ENCODE measurements at regions not wholly inside any gene's neighbourhood (a gene's known extent, or its start where the extent isn't known, plus 50 kb on each side); places are given as distances from the start of the nearest gene placed in this dataset.

DNA sequence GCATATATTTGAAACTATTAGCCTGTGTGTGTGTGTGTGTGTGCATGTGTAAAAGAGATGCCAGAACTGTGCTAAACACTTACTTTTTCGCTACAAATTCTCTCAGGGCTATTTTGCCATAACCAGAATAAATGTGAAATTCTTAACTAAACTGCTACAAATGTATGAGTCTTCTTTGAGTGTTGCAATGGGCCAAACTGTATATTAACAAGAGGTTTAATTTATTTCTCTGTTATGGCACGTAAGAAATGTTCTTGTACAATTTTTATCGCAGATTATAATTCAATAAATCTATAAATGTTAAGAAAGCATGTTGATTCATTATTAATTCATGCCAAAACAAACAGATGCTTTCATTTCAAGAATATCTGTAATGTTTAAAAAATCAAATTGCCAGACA is 454.5 kb upstream of the PCDH7 start:
- no peak overlapping the region for H3K4me3 ChIP-seq (ENCODE audit: low read depth, low read length)
- TF ChIP-seq, protein P1, sequence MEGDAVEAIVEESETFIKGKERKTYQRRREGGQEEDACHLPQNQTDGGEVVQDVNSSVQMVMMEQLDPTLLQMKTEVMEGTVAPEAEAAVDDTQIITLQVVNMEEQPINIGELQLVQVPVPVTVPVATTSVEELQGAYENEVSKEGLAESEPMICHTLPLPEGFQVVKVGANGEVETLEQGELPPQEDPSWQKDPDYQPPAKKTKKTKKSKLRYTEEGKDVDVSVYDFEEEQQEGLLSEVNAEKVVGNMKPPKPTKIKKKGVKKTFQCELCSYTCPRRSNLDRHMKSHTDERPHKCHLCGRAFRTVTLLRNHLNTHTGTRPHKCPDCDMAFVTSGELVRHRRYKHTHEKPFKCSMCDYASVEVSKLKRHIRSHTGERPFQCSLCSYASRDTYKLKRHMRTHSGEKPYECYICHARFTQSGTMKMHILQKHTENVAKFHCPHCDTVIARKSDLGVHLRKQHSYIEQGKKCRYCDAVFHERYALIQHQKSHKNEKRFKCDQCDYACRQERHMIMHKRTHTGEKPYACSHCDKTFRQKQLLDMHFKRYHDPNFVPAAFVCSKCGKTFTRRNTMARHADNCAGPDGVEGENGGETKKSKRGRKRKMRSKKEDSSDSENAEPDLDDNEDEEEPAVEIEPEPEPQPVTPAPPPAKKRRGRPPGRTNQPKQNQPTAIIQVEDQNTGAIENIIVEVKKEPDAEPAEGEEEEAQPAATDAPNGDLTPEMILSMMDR (conservative IDR thresholded peaks at IDR 0.05; ENCODE audit: low read depth, low read length), result no peak
- DNase-seq (ENCODE audit: low read depth), result no peak

DNA sequence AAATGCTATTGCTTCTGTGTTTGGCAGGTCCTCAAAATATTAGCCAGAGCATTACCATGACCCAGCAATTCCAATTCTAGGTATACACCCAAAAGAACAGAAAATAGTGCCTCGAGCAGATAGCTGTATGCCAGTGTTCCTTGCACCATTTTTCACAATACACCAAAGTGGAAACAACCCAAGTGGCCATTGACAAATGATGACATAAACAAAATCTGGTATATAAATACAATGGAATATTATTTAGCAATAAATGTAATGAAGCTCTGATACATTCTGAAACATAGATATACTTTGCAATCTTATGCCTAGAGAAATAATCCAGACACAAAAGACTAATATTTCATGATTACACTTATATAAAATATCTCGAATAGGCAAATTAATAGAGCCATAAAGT is 451.8 kb upstream of the PCDH7 start:
- no peak overlapping the region for H3K4me3 ChIP-seq (ENCODE audit: low read depth, low read length)
- no peak for DNase-seq (ENCODE audit: low read depth)
- TF ChIP-seq, protein P1 (conservative IDR thresholded peaks at IDR 0.05; ENCODE audit: low read depth, low read length), result no peak

DNA sequence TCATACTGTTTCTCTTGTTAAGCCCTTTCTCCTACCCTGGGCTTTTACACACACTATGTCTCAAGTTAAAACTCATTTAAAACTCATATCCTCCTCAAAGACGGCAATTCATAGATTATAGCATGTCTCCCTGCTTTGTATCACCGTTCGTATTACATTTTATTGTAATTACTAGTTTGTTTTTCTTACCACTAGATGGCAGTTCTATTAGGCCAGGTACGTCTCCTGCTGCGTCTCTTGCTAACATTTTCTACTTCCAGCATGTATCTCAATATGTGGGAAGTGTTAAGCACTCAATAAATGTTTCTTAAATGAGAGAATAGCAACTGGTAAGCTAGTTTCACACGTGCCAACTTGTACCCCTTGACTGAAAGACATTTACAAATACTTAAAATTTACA is 450.3 kb upstream of the PCDH7 start:
- no peak overlapping the region for H3K4me3 ChIP-seq (ENCODE audit: low read depth, low read length)
- TF ChIP-seq, protein P1 (conservative IDR thresholded peaks at IDR 0.05; ENCODE audit: low read depth, low read length), result peak; percentile 21
- DNase-seq (ENCODE audit: low read depth), result no peak

DNA sequence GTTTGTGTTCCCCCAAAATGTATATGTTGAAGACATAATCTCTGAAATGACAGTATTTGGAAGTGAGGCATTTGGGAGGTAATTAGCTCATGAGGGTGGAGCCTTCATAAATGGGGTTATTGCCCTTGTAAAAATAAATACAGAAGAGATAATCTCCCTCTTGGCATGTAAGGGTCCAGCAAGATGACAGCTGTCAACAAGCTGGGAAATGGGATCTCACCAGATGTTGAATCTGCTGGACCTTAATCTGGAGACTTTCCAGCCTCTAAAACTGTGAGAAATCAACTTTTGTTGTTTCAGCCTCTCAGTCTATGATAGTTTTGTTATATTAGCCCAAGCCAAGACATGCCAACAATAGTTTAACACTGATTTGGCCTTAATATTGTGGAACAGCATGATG is 438.2 kb upstream of the PCDH7 start:
- DNase-seq (ENCODE audit: low read depth), result no peak
- TF ChIP-seq, protein P1 (conservative IDR thresholded peaks at IDR 0.05; ENCODE audit: low read depth, low read length), result no peak
- H3K4me3 ChIP-seq (ENCODE audit: low read depth, low read length), result no peak overlapping the region

DNA sequence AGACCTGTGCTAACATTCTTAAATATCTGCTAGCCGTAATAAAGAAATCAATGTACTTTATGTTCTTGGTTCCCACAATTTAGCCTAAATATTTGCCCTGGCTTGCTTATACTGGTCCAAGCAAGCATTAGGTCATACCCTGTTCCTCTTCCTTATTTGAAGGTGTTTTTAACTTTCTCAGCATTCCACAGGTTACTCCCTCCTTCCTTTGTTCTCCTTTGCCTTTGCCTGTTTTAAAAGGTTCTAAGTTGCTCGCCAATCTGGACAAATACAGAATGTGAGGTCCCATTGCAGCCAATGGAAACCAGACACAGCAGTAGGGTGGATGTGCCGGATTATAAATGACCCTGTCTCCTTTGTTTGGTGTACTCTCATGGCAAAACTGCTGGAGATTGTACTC is 436.8 kb upstream of the PCDH7 start:
- H3K4me3 ChIP-seq (ENCODE audit: low read depth, low read length), result no peak overlapping the region
- TF ChIP-seq, protein P1 (conservative IDR thresholded peaks at IDR 0.05; ENCODE audit: low read depth, low read length), result no peak
- DNase-seq (ENCODE audit: low read depth), result no peak

DNA sequence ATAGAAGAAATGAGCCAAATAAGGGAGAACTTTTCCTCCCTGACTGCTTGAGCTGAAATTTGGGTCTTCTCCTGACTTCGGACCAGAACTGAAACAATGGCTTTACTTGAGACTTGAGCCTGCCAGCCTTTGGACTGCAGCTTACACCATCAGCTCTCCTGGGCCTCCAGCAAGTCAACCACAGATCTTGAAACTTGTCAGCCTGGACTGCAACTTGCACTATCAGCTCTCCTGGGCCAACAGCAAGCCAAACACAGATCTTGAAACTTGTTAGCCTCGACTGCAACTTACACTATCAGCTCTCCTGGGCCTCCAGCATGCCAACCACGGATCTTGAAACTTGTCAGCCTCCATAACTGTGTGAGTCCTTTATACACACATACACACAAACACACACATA is 425.9 kb upstream of the PCDH7 start:
- H3K4me3 ChIP-seq (ENCODE audit: low read depth, low read length), result no peak overlapping the region
- no peak for DNase-seq (ENCODE audit: low read depth)
- TF ChIP-seq, protein P1 (conservative IDR thresholded peaks at IDR 0.05; ENCODE audit: low read depth, low read length), result no peak

DNA sequence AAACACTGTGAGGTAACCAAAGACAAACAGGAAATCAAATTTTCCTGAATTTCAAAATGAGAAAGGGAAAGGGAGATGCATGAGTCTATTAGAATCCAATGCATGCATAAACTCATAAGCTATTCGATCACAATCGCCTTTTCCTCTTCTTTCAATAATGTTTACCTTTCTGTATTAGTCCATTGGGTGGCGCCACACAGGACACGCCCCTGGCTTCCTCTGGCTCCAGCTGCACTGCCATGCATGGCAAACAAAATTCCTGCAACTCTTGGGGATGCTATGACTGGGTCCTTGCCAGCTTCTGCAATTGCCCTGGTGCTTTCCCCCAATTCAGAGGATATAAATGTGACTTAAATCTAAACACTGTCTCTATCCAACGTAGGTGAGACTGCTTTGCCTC is 424.5 kb upstream of the PCDH7 start:
- H3K4me3 ChIP-seq (ENCODE audit: low read depth, low read length), result no peak overlapping the region
- TF ChIP-seq, protein P1 (conservative IDR thresholded peaks at IDR 0.05; ENCODE audit: low read depth, low read length), result no peak
- no peak for DNase-seq (ENCODE audit: low read depth)
